HepG2 (cell line): ENCODE measurements at regions not wholly inside any gene's neighbourhood (a gene's known extent, or its start where the extent isn't known, plus 50 kb on each side); places are given as distances from the start of the nearest gene placed in this dataset.

Experiments
- ATAC-seq: fragments of 200-7000 bp; cut with Tn5 transposase; 3 replicates; pipeline ENCODE4 v1.9.1; 2020; ENCODE audit warnings: mild to moderate bottlenecking, moderate library complexity
- BruUV-seq: library from RNA; stranded (reverse); fragments of 400-500 nt; replicated peaks from 2 replicates; lab custom pipeline; 2021; lab: Mats Ljungman, UMichigan
- CTCF ChIA-PET: fragments of 300-600 bp; formaldehyde crosslinking; extraction: SDS; loops from one replicate; lab custom pipeline; 2021; ENCODE audit warnings: low total read pairs, inconsistent platforms, low intra/inter-chr PET ratio; lab: Yijun Ruan, JAX
- POLR2A ChIA-PET: fragments of 350-600 bp; sonication (Branson Sonifier 250); formaldehyde crosslinking; loops from one replicate; lab custom pipeline; 2020; ENCODE audit warnings: antibody characterized with exemption, inconsistent platforms; lab: Yijun Ruan, JAX
- DNase-seq: peaks from one replicate; pipeline ENCODE4 v3.0.0-alpha.2; 2015; ENCODE audit warnings: low spot score
- FAIRE-seq: peaks from 3 replicates; lab custom pipeline; 2011; peaks lifted over from hg19 to GRCh38; lab: Jason Lieb, UNC
- H2AFZ ChIP-seq: one replicate; pipeline ENCODE4 v1.6.1; 2011; ENCODE audit warnings: low read length, inconsistent platforms
- H3K27ac ChIP-seq: fragments of 300-600 bp; 3 replicates; pipeline ENCODE4 v1.8.0; 2011; ENCODE audit warnings: mixed run types, mild to moderate bottlenecking, mixed read lengths, low read length, inconsistent platforms; ENCODE audit not compliant: insufficient read depth; ENCODE audit errors: extremely low read length
- H3K27me3 ChIP-seq, 2 experiments: fragments of 200-600 bp in 1 of 2; 2 replicates in 1 of 2; 3 replicates in 1 of 2; pipeline versions ENCODE4 v1.6.0 to v1.8.0; 2011; ENCODE audit warnings: low read length in 2 of 2, mild to moderate bottlenecking in 2 of 2, moderate library complexity in 2 of 2, inconsistent platforms in 1 of 2; ENCODE audit not compliant: insufficient read depth in 2 of 2, control insufficient read depth in 1 of 2
- H3K36me3 ChIP-seq, 2 experiments: fragments of 200-600 bp in 1 of 2; replicated peaks in 1 of 2; 2 replicates in 1 of 2; 3 replicates in 1 of 2; pipeline versions ENCODE4 v1.5.1 to v1.8.0; 2011; ENCODE audit warnings: low read length in 2 of 2, inconsistent platforms in 1 of 2; ENCODE audit not compliant: insufficient read depth in 2 of 2, control insufficient read depth in 1 of 2
- H3K4me1 ChIP-seq: 2 replicates; pipeline ENCODE4 v1.5.1; 2012; ENCODE audit warnings: low read length, inconsistent platforms; ENCODE audit not compliant: insufficient read depth
- H3K4me2 ChIP-seq: 2 replicates; pipeline ENCODE4 v1.6.0; 2011; ENCODE audit warnings: low read depth, low read length, inconsistent platforms
- H3K4me3 ChIP-seq, 3 experiments: fragments of 200-600 bp in 1 of 3; sonication (generic), shearing (Covaris generic) in 1 of 3; replicated peaks in 1 of 3; 2 replicates each; pipeline ENCODE4 v1.5.1; 2011 to 2016; ENCODE audit warnings: low read length in 3 of 3, inconsistent platforms in 2 of 3, low read depth in 2 of 3, mild to moderate bottlenecking in 2 of 3, control low read depth in 1 of 3, mixed read lengths in 1 of 3; ENCODE audit not compliant: insufficient read depth in 1 of 3
- H3K79me2 ChIP-seq: one replicate; pipeline ENCODE4 v1.6.1; 2011; ENCODE audit warnings: low read length, inconsistent platforms; ENCODE audit not compliant: insufficient read depth
- H3K9ac ChIP-seq: 2 replicates; pipeline ENCODE4 v1.6.0; 2011; ENCODE audit warnings: mild to moderate bottlenecking, low read depth, low read length, inconsistent platforms; ENCODE audit not compliant: insufficient read depth
- H3K9me3 ChIP-seq: 2 replicates; pipeline ENCODE4 v1.5.1; 2012; ENCODE audit warnings: mild to moderate bottlenecking, low read length
- H4K20me1 ChIP-seq: 2 replicates; pipeline ENCODE4 v1.6.0; 2011; ENCODE audit warnings: inconsistent platforms, mild to moderate bottlenecking, low read length, moderate library complexity; ENCODE audit not compliant: insufficient read depth
- DDIT3 ChIP-seq: sonication (generic); formaldehyde crosslinking; IDR thresholded peaks from 2 replicates; pipeline ENCODE4 v1.4.0; 2020; ENCODE audit warnings: mild to moderate bottlenecking, missing genetic modification reagents
- HOXA5 ChIP-seq: sonication (generic); formaldehyde crosslinking; IDR thresholded peaks from 2 replicates; pipeline ENCODE4 v1.4.0; 2020; ENCODE audit warnings: missing genetic modification reagents
- MAFG ChIP-seq: sonication (generic); formaldehyde crosslinking; IDR thresholded peaks from 2 replicates; pipeline ENCODE4 v1.5.1; 2020; ENCODE audit warnings: mild to moderate bottlenecking, missing genetic modification reagents
- ZFAT ChIP-seq: sonication (generic); formaldehyde crosslinking; conservative IDR thresholded peaks from 2 replicates; pipeline ENCODE4 v1.8.1; 2023; ENCODE audit warnings: missing genetic modification reagents, inconsistent platforms
- ZNF256 ChIP-seq: sonication (generic); formaldehyde crosslinking; conservative IDR thresholded peaks from 2 replicates; pipeline ENCODE4 v1.4.0; 2020; ENCODE audit warnings: missing genetic modification reagents
- ZNF703 ChIP-seq: sonication (generic); formaldehyde crosslinking; IDR thresholded peaks from 2 replicates; pipeline ENCODE4 v1.5.1; 2020; ENCODE audit warnings: missing genetic modification reagents, mild to moderate bottlenecking, moderate library complexity, borderline replicate concordance
- ZNF781 ChIP-seq: sonication (generic); formaldehyde crosslinking; IDR thresholded peaks from 2 replicates; pipeline ENCODE4 v1.5.1; 2020; ENCODE audit warnings: borderline replicate concordance, mild to moderate bottlenecking, missing genetic modification reagents; ENCODE audit errors: not compliant biosample characterization
- WGBS: methylation state at CpG from one replicate; pipeline ENCODE4 v1.1.6; 2017; ENCODE audit warnings: low lambda C conversion rate; 5-methylcytosine and 5-hydroxymethylcytosine counted together
- in situ Hi-C: cut with HindIII; loops from 2 replicates; pipeline ENCODE4 v1.10.0; 2017; ENCODE audit warnings: low pct_unique_long_range_greater_than_20kb; ENCODE audit not compliant: extremely low pct_ligation_motif_present
- intact Hi-C: fragments of 100-400 bp; cut with micrococcal nuclease; formaldehyde crosslinking; loops from one replicate; pipeline ENCODE4 v1.10.0; 2022; ENCODE audit not compliant: unreplicated experiment
- TF ChIP-seq, protein P1 (sequence below): sonication (generic); formaldehyde crosslinking; IDR thresholded peaks from 2 replicates; pipeline ENCODE4 v1.5.0; 2020; ENCODE audit warnings: mild to moderate bottlenecking, missing genetic modification reagents

GRCh38 chr6:92473056-92473455, 946.3 kb downstream of the EPHA7 start (continued):
- TF ChIP-seq HOXA5 (CRISPR knock-in tag), result no peak
- TF ChIP-seq ZNF256 (CRISPR knock-in tag), result no peak

DNA sequence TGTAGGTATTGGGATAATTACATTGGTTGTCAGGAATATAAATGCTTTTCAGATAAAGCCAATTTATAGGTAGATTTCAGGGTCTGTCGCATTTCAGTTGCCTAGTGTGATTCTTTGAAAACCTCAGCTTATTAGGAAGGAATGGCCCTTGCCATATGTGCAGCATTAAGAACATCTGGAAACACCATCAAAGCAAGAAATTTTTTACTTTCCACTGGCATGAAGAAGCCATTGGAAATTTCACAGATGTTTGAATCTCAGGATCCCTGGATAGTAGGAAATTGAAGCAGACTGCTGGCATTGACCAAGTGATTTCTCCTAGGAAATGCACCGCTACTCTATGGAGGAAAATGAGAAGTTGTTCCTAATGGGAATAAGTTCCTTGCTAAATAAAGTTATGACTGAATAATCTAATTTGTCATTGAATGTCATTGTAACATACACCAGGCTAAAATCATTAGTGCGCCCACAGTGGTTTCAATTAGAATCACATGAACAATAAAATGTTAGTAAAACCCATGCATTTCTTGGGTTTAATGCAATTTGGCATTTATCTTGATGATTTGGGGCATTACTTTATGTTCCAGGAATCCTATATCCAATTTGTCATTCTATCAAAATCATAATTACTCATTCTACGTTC, 950.1 kb downstream of the EPHA7 start:
- POLR2A ChIA-PET, result no interaction called here

More for the DNA sequence above, 950.1 kb downstream of the EPHA7 start:
- FAIRE-seq, result no peak
- no peak overlapping the region for H3K4me3 ChIP-seq
- H3K79me2 ChIP-seq, result no peaks in the 10 kb centered on the region
- BruUV-seq, result no TSS peak
- WGBS, result 14% methylated on average over 4 of the region's 4 CpGs
- in situ Hi-C loops (no loop called here), intact Hi-C loops (no loop called here)
- no peak overlapping the region for H3K27ac ChIP-seq
- H3K9ac ChIP-seq, result no peak overlapping the region
- no peaks in the 10 kb centered on the region for H3K4me1 ChIP-seq
- DNase-seq, result no peak
- H3K27me3 ChIP-seq, result no peaks in the 10 kb centered on the region
- H3K9me3 ChIP-seq, result peaks cover 4% of the 10 kb centered on the region
- no peak for ATAC-seq
- H4K20me1 ChIP-seq, result no peaks in the 10 kb centered on the region
- TF ChIP-seq ZFAT (CRISPR knock-in tag) (no peak), ZNF781 (CRISPR knock-in tag) (no peak), ZNF703 (no peak), DDIT3 (CRISPR knock-in tag) (no peak), MAFG (no peak)
- TF ChIP-seq, protein P1, sequence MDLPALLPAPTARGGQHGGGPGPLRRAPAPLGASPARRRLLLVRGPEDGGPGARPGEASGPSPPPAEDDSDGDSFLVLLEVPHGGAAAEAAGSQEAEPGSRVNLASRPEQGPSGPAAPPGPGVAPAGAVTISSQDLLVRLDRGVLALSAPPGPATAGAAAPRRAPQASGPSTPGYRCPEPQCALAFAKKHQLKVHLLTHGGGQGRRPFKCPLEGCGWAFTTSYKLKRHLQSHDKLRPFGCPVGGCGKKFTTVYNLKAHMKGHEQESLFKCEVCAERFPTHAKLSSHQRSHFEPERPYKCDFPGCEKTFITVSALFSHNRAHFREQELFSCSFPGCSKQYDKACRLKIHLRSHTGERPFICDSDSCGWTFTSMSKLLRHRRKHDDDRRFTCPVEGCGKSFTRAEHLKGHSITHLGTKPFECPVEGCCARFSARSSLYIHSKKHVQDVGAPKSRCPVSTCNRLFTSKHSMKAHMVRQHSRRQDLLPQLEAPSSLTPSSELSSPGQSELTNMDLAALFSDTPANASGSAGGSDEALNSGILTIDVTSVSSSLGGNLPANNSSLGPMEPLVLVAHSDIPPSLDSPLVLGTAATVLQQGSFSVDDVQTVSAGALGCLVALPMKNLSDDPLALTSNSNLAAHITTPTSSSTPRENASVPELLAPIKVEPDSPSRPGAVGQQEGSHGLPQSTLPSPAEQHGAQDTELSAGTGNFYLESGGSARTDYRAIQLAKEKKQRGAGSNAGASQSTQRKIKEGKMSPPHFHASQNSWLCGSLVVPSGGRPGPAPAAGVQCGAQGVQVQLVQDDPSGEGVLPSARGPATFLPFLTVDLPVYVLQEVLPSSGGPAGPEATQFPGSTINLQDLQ, result no peak
- no peak overlapping the region for H3K4me2 ChIP-seq
- no peak overlapping the region for H2AFZ ChIP-seq
- H3K36me3 ChIP-seq, result no peaks in the 10 kb centered on the region
- CTCF ChIA-PET, result no interaction called here
